ENCODE measurements at regions not wholly inside any gene's neighbourhood (a gene's known extent, or its start where the extent isn't known, plus 50 kb on each side); places are given as distances from the start of the nearest gene placed in this dataset.

- TF ChIP-seq, protein P1, sequence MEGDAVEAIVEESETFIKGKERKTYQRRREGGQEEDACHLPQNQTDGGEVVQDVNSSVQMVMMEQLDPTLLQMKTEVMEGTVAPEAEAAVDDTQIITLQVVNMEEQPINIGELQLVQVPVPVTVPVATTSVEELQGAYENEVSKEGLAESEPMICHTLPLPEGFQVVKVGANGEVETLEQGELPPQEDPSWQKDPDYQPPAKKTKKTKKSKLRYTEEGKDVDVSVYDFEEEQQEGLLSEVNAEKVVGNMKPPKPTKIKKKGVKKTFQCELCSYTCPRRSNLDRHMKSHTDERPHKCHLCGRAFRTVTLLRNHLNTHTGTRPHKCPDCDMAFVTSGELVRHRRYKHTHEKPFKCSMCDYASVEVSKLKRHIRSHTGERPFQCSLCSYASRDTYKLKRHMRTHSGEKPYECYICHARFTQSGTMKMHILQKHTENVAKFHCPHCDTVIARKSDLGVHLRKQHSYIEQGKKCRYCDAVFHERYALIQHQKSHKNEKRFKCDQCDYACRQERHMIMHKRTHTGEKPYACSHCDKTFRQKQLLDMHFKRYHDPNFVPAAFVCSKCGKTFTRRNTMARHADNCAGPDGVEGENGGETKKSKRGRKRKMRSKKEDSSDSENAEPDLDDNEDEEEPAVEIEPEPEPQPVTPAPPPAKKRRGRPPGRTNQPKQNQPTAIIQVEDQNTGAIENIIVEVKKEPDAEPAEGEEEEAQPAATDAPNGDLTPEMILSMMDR (IDR thresholded peaks at IDR 0.05; ENCODE audit: low read depth, low read length), result no peak
- H3K4me3 ChIP-seq (ENCODE audit: low read depth, low read length), result no peak overlapping the region
- in situ Hi-C loops (cut with HindIII; ENCODE audit: low sequenced_read_pairs), result no loop called here
- DNase-seq (ENCODE audit: low read depth, low spot score), result peak; percentile 14
These were observed 473.1 kb downstream of the ADGRL2 start for GRCh38 chr1:82273816-82274215.

DNA sequence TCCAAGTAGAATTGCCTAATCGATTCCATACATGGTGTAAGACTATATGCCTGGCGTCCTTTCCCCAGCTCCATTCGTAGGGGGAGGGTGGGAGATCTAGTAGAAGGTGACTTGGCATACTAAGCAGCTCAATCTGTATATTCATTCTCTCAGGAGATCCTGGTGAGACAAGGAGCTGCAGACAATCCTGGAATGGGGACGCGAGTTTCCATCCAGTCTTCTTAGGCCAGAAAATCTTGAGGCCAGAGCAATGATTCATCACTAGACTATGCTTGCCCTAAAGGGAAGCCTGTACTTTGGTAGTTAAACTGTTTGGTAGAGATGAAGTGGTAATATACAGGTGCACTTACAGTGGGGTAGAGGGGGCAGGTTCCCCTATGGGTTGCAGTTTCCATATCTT is 468.7 kb downstream of the ADGRL2 start:
- peak; percentile 33 for DNase-seq (ENCODE audit: low read depth, low spot score)
- H3K4me3 ChIP-seq (ENCODE audit: low read depth, low read length), result no peak overlapping the region
- in situ Hi-C loops (cut with HindIII; ENCODE audit: low sequenced_read_pairs), result no loop called here
- TF ChIP-seq, protein P1 (IDR thresholded peaks at IDR 0.05; ENCODE audit: low read depth, low read length), result no peak

DNA sequence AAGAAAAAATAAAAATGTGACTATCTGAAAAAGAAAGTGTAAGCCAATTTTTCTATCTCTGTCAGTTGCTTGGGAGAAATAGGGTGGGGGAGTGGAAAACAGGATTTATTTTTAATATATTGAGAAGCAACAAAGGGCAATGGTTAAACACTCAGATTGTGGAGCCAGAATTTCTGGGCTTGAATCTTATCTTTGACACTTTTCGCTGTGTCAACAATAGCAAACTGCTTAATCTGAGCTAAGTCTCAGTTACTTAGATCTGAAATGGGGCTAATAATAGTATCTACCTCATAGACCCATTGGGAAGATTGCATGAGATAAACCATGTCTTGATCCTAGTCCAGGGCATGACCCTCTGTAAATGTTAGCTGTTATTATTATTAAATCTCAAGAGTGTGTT is 468.1 kb downstream of the ADGRL2 start:
- no peak overlapping the region for H3K4me3 ChIP-seq (ENCODE audit: low read depth, low read length)
- DNase-seq (ENCODE audit: low read depth, low spot score), result no peak
- in situ Hi-C loops (cut with HindIII; ENCODE audit: low sequenced_read_pairs), result no loop called here
- TF ChIP-seq, protein P1 (IDR thresholded peaks at IDR 0.05; ENCODE audit: low read depth, low read length), result no peak

GRCh38 chr1:82266351-82266750 is 465.6 kb downstream of the ADGRL2 start:
- in situ Hi-C loops (cut with HindIII; ENCODE audit: low sequenced_read_pairs), result no loop called here
- DNase-seq (ENCODE audit: low read depth, low spot score), result no peak
- TF ChIP-seq, protein P1 (IDR thresholded peaks at IDR 0.05; ENCODE audit: low read depth, low read length), result no peak
- H3K4me3 ChIP-seq (ENCODE audit: low read depth, low read length), result no peak overlapping the region

DNA sequence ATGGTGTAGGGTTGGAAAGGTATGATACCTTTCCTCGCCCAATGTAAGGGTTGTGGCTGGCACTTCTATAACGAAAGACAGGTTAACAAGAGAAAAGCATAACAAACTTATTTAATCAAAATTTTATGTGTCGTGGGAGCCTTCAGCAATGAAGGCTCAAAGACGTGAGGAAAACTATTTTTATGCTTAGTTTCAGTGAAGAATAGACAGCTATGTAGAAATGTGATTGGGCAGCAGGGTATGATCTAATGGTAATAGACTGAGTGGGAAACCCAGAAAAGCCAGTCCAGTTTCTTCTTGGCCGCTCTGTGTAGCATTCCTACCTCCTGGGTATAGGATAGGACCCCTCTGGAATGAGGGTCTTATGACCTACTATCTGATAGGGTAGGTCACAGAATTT is 464.7 kb downstream of the ADGRL2 start:
- in situ Hi-C loops (cut with HindIII; ENCODE audit: low sequenced_read_pairs), result no loop called here
- no peak overlapping the region for H3K4me3 ChIP-seq (ENCODE audit: low read depth, low read length)
- DNase-seq (ENCODE audit: low read depth, low spot score), result no peak
- TF ChIP-seq, protein P1 (IDR thresholded peaks at IDR 0.05; ENCODE audit: low read depth, low read length), result no peak

GRCh38 chr1:82264802-82265201 is 464.1 kb downstream of the ADGRL2 start:
- TF ChIP-seq, protein P1 (IDR thresholded peaks at IDR 0.05; ENCODE audit: low read depth, low read length), result no peak
- in situ Hi-C loops (cut with HindIII; ENCODE audit: low sequenced_read_pairs), result no loop called here
- no peak for DNase-seq (ENCODE audit: low read depth, low spot score)
- H3K4me3 ChIP-seq (ENCODE audit: low read depth, low read length), result no peak overlapping the region

DNA sequence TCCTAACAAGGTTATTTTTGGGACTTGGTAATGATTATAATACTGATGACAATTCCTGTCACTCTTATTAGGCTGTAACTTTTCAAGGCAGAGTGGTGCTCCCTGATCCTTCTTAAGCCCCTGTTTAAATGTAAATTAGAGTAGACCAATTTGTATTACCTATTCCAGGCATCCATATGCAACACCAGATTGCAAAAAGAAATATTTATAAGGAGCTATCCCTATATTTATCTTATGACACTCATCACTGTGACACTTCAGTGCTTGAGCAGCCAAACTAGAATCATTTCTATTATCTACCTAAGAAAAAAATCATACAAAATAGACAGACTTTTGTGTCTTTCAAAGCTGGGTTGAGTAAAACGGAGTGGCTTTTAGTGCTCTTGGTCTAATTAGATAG is 462.7 kb downstream of the ADGRL2 start:
- in situ Hi-C loops (cut with HindIII; ENCODE audit: low sequenced_read_pairs), result no loop called here

More for the DNA sequence above, 462.7 kb downstream of the ADGRL2 start:
- H3K4me3 ChIP-seq (ENCODE audit: low read depth, low read length), result no peak overlapping the region
- TF ChIP-seq, protein P1 (IDR thresholded peaks at IDR 0.05; ENCODE audit: low read depth, low read length), result no peak
- no peak for DNase-seq (ENCODE audit: low read depth, low spot score)

Measured in astrocyte of the spinal cord (primary cell).